Erythroblast (primary cell): ENCODE measurements at regions not wholly inside any gene's neighbourhood (a gene's known extent, or its start where the extent isn't known, plus 50 kb on each side); places are given as distances from the start of the nearest gene placed in this dataset.

Experiments used
- GATA1 ChIP-seq: IDR thresholded peaks from 2 replicates; pipeline ENCODE4 v1.6.1; 2011; ENCODE audit warnings: low read depth, mild to moderate bottlenecking, control low read depth, low read length, moderate library complexity
- POLR2A ChIP-seq: IDR thresholded peaks from 2 replicates; pipeline ENCODE4 v1.6.1; 2011; ENCODE audit warnings: mild to moderate bottlenecking, low read length

GRCh38 chr18:39302481-39302880, 1736.9 kb upstream of the CELF4 start:
- TF ChIP-seq POLR2A (no peak), GATA1 (no peak)
